Neural progenitor cell (in vitro differentiated cells): ENCODE measurements at regions not wholly inside any gene's neighbourhood (a gene's known extent, or its start where the extent isn't known, plus 50 kb on each side); places are given as distances from the start of the nearest gene placed in this dataset.

Source experiments
- CTCF ChIP-seq: fragments of 200-600 bp; sonication (generic); IDR thresholded peaks from 2 replicates; pipeline ENCODE4 v1.5.1; 2017; ENCODE audit warnings: antibody characterized with exemption, mild to moderate bottlenecking
- EZH2phosphoT487 ChIP-seq: fragments of 200-600 bp; sonication (generic); IDR thresholded peaks from 2 replicates; pipeline ENCODE4 v1.6.1; 2017; ENCODE audit warnings: antibody characterized with exemption

- TF ChIP-seq CTCF (no peak), EZH2phosphoT487 (no peak)
Measured at GRCh38 chr2:80715433-80715832, 410.9 kb upstream of the LRRTM1 start.
